K562 (cell line): ENCODE measurements at regions not wholly inside any gene's neighbourhood (a gene's known extent, or its start where the extent isn't known, plus 50 kb on each side); places are given as distances from the start of the nearest gene placed in this dataset.

Experiments used
- ATAC-seq: fragments of 200-7000 bp; cut with Tn5 transposase; 3 replicates; pipeline ENCODE4 v1.9.1; 2020; ENCODE audit warnings: moderate library complexity
- BruUV-seq: library from RNA; stranded (reverse); fragments of 400-500 nt; replicated peaks from 2 replicates; lab custom pipeline; 2021; lab: Mats Ljungman, UMichigan
- CTCF ChIA-PET: fragments of 300-600 bp; formaldehyde crosslinking; extraction: SDS; loops from one replicate; lab custom pipeline; 2021; ENCODE audit warnings: low intra/inter-chr PET ratio; lab: Yijun Ruan, JAX
- POLR2A ChIA-PET: fragments of 300-600, 350-650 bp; sonication (Branson Sonifier 250); formaldehyde crosslinking; extraction: SDS; loops from one replicate; lab custom pipeline; 2021; ENCODE audit warnings: antibody characterized with exemption, inconsistent platforms; lab: Yijun Ruan, JAX
- DNase-seq, 4 experiments: peaks; one replicate each; pipeline versions ENCODE4 v3.0.0 to v3.0.0-alpha.2; 2011 to 2018; ENCODE audit warnings: low spot score in 3 of 4, mixed read lengths in 3 of 4; ENCODE audit errors: extremely low read depth in 1 of 4
- FAIRE-seq: peaks from 2 replicates; lab custom pipeline; 2011; peaks lifted over from hg19 to GRCh38; lab: Jason Lieb, UNC
- H2AFZ ChIP-seq: 2 replicates; pipeline ENCODE4 v1.6.0; 2011; ENCODE audit warnings: low read depth, low read length, control low read depth, inconsistent platforms
- H3K27ac ChIP-seq: fragments of 200-600 bp; 3 replicates; pipeline ENCODE4 v1.8.0; 2011; ENCODE audit warnings: low read depth, mild to moderate bottlenecking, control low read depth, inconsistent platforms, low read length, moderate library complexity, mixed read lengths; ENCODE audit errors: extremely low read depth
- H3K27me3 ChIP-seq, 2 experiments: fragments of 300-600 bp in 1 of 2; 2 replicates in 1 of 2; 3 replicates in 1 of 2; pipeline versions ENCODE4 v1.6.0 to v1.8.0; 2011; ENCODE audit warnings: inconsistent platforms in 2 of 2, low read length in 2 of 2, mild to moderate bottlenecking in 1 of 2, mixed read lengths in 1 of 2, moderate library complexity in 1 of 2; ENCODE audit not compliant: control insufficient read depth in 2 of 2, insufficient read depth in 2 of 2
- H3K36me3 ChIP-seq: fragments of 300-600 bp; 3 replicates; pipeline ENCODE4 v1.8.0; 2011; ENCODE audit warnings: mild to moderate bottlenecking, low read length, inconsistent platforms; ENCODE audit not compliant: control insufficient read depth, insufficient read depth
- H3K4me1 ChIP-seq, 2 experiments: fragments of 200-600 bp in 1 of 2; replicated peaks in 1 of 2; 2 replicates in 1 of 2; 3 replicates in 1 of 2; pipeline versions ENCODE4 v1.5.1 to v1.8.0; 2011; ENCODE audit warnings: inconsistent platforms in 2 of 2, low read length in 2 of 2, mild to moderate bottlenecking in 1 of 2, mixed read lengths in 1 of 2, moderate library complexity in 1 of 2; ENCODE audit not compliant: control insufficient read depth in 2 of 2, insufficient read depth in 2 of 2
- H3K4me2 ChIP-seq: 2 replicates; pipeline ENCODE4 v1.6.1; 2011; ENCODE audit warnings: low read length, control low read depth, inconsistent platforms, mixed read lengths; ENCODE audit not compliant: insufficient read depth
- H3K4me3 ChIP-seq: fragments of 200-600 bp; sonication (generic), shearing (Covaris generic); 2 replicates; pipeline ENCODE4 v1.5.1; 2016; ENCODE audit warnings: control low read depth, inconsistent platforms
- H3K79me2 ChIP-seq: fragments of 200-600 bp; 3 replicates; pipeline ENCODE4 v1.8.0; 2011; ENCODE audit warnings: low read length, inconsistent platforms; ENCODE audit not compliant: control insufficient read depth, insufficient read depth
- H3K9ac ChIP-seq, 2 experiments: 2 replicates each; pipeline versions ENCODE4 v1.6.0 to v1.6.1; 2011; ENCODE audit warnings: low read depth in 2 of 2, low read length in 2 of 2, control low read depth in 1 of 2, inconsistent platforms in 1 of 2, mild to moderate bottlenecking in 1 of 2, mixed read lengths in 1 of 2; ENCODE audit not compliant: insufficient read depth in 1 of 2
- H3K9me1 ChIP-seq: one replicate; pipeline ENCODE4 v1.6.0; 2011; ENCODE audit warnings: inconsistent platforms, mild to moderate bottlenecking, low read length, moderate library complexity; ENCODE audit not compliant: control insufficient read depth, insufficient read depth
- H3K9me3 ChIP-seq: replicated peaks from 2 replicates; pipeline ENCODE4 v1.5.1; 2011; ENCODE audit warnings: low read depth, low read length, inconsistent platforms; ENCODE audit not compliant: control insufficient read depth, insufficient read depth
- H4K20me1 ChIP-seq: replicated peaks from 2 replicates; pipeline ENCODE4 v1.6.1; 2011; ENCODE audit warnings: low read length, inconsistent platforms, mixed read lengths; ENCODE audit not compliant: control insufficient read depth, insufficient read depth
- ATF7 ChIP-seq: fragments of 450-650 bp; IDR thresholded peaks from 2 replicates; pipeline ENCODE4 v1.7.1; 2014; ENCODE audit warnings: mild to moderate bottlenecking, moderate library complexity
- C11orf30 ChIP-seq: fragments of 450-650 bp; IDR thresholded peaks from 2 replicates; pipeline ENCODE4 v1.6.1; 2016; ENCODE audit warnings: low read depth, mild to moderate bottlenecking
- CBFA2T3 ChIP-seq: fragments of 450-650 bp; IDR thresholded peaks from 2 replicates; pipeline ENCODE4 v1.6.1; 2017
- HNRNPLL ChIP-seq: fragments of 200-400 bp; formaldehyde crosslinking; IDR thresholded peaks from 2 replicates; pipeline ENCODE4 v1.6.1; 2017; ENCODE audit warnings: low read length, low read depth, mild to moderate bottlenecking; ENCODE audit not compliant: poor library complexity, severe bottlenecking
- HOXB6 ChIP-seq: fragments of 250-450 bp; sonication (Bioruptor Pico); IDR thresholded peaks from 2 replicates; pipeline ENCODE4 v1.5.1; 2022; ENCODE audit warnings: mild to moderate bottlenecking, borderline replicate concordance
- MAFK ChIP-seq: IDR thresholded peaks from 2 replicates; pipeline ENCODE4 v1.6.1; 2011; ENCODE audit warnings: low read length, improper control_type of control experiment
- MCM3 ChIP-seq: fragments of 450-650 bp; IDR thresholded peaks from 2 replicates; pipeline ENCODE4 v1.6.1; 2016
- NCOR1 ChIP-seq: fragments of 450-650 bp; IDR thresholded peaks from 2 replicates; pipeline ENCODE4 v1.6.1; 2016; ENCODE audit warnings: mild to moderate bottlenecking, moderate library complexity
- NEUROD1 ChIP-seq: fragments of 150-350 bp; IDR thresholded peaks from 2 replicates; pipeline ENCODE4 v1.6.1; 2014; ENCODE audit warnings: borderline replicate concordance, low read length, low read depth; ENCODE audit not compliant: partially characterized antibody
- RAD21 ChIP-seq, 2 experiments: fragments of 250-450 bp in 1 of 2; fragments of 450-650 bp in 1 of 2; sonication (Bioruptor Pico) in 1 of 2; formaldehyde crosslinking in 1 of 2; IDR thresholded peaks in 1 of 2; conservative IDR thresholded peaks in 1 of 2; 2 replicates each; pipeline versions ENCODE4 v1.4.0 to v1.8.0; 2020 to 2022; ENCODE audit warnings: mild to moderate bottlenecking in 2 of 2, moderate library complexity in 1 of 2
- RBFOX2 ChIP-seq: fragments of 200-400 bp; formaldehyde crosslinking; IDR thresholded peaks from 2 replicates; pipeline ENCODE4 v1.6.1; 2017; ENCODE audit warnings: low read depth, mild to moderate bottlenecking, low read length, moderate library complexity
- RBM14 ChIP-seq: fragments of 200-400 bp; formaldehyde crosslinking; IDR thresholded peaks from 2 replicates; pipeline ENCODE4 v1.6.1; 2018; ENCODE audit warnings: low read depth, mild to moderate bottlenecking, low read length, moderate library complexity, borderline replicate concordance; ENCODE audit not compliant: insufficient read depth
- SMARCE1 ChIP-seq: fragments of 450-650 bp; IDR thresholded peaks from 2 replicates; pipeline ENCODE4 v1.7.1; 2016; ENCODE audit warnings: mild to moderate bottlenecking
- SRSF1 ChIP-seq: fragments of 200-400 bp; formaldehyde crosslinking; IDR thresholded peaks from 2 replicates; pipeline ENCODE4 v1.6.1; 2017; ENCODE audit warnings: mild to moderate bottlenecking, low read depth, low read length, moderate library complexity
- SRSF3 ChIP-seq: fragments of 200-400 bp; formaldehyde crosslinking; IDR thresholded peaks from 2 replicates; pipeline ENCODE4 v1.6.1; 2016; ENCODE audit warnings: mild to moderate bottlenecking, low read length, moderate library complexity; ENCODE audit not compliant: insufficient read depth
- SUPT5H ChIP-seq: fragments of 450-650 bp; IDR thresholded peaks from 2 replicates; pipeline ENCODE4 v1.6.1; 2016
- ZBTB8A ChIP-seq: fragments of 450-650 bp; IDR thresholded peaks from 2 replicates; pipeline ENCODE4 v1.6.1; 2018; ENCODE audit warnings: mild to moderate bottlenecking, moderate library complexity; ENCODE audit not compliant: partially characterized antibody
- ZNF316 ChIP-seq: fragments of 450-650 bp; IDR thresholded peaks from 2 replicates; pipeline ENCODE4 v1.6.1; 2016
- ZNF431 ChIP-seq: sonication (generic); formaldehyde crosslinking; IDR thresholded peaks from 2 replicates; pipeline ENCODE4 v1.8.0; 2022; ENCODE audit warnings: mild to moderate bottlenecking, missing genetic modification reagents
- ZSCAN32 ChIP-seq: fragments of 450-650 bp; formaldehyde crosslinking; IDR thresholded peaks from 2 replicates; pipeline ENCODE4 v1.4.0; 2020; ENCODE audit warnings: mild to moderate bottlenecking, moderate library complexity
- WGBS: fragments of 100-300 bp; shearing (Covaris generic); methylation state at CpG from one replicate; pipeline ENCODE4 v1.1.6; 2016; ENCODE audit warnings: low coverage, mixed read lengths; ENCODE audit not compliant: insufficient coverage; ENCODE audit errors: missing lambda C conversion rate; 5-methylcytosine and 5-hydroxymethylcytosine counted together
- in situ Hi-C: fragments of 300-500 bp; cut with MboI; formaldehyde crosslinking; loops from 4 replicates; pipeline ENCODE4 v1.15.0; 2018; ENCODE audit warnings: inconsistent platforms, mixed read lengths
- intact Hi-C: fragments of 100-400 bp; cut with micrococcal nuclease; formaldehyde crosslinking; loops from 2 replicates; pipeline ENCODE4 v1.14.2; 2022
- TF ChIP-seq, protein P1 (sequence below): fragments of 250-450 bp; sonication (Bioruptor Pico); IDR thresholded peaks from 2 replicates; pipeline ENCODE4 v1.5.0; 2021
- TF ChIP-seq, protein P2 (sequence below): sonication (generic); formaldehyde crosslinking; IDR thresholded peaks from 2 replicates; pipeline ENCODE4 v1.8.1; 2022; ENCODE audit warnings: missing genetic modification reagents

DNA sequence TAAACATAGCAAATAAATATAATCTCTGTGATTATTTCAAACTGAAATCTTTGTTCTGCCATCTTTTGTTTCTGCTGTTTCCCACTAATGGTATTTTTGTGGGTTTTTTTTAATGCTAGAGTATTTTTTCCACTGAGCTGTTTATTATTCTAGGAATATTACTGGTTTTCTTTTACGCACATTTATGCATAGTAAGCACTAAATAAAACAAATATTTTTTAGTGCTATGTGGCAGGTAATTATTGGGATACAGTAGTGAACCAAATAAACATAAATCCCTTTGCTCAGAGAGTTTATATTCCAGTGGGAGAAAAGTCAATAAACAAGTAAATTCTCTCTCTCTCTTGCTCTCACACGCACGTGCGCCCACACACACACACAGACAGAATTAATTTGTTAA lies 397.4 kb downstream of the PRDM5 start:
- H4K20me1 ChIP-seq, result no peaks in the 10 kb centered on the region
- intact Hi-C loops, result no loop called here
- no peak overlapping the region for H3K27ac ChIP-seq
- H3K9me1 ChIP-seq, result no peaks in the 10 kb centered on the region
- CTCF ChIA-PET, result no interaction called here
- TF ChIP-seq CBFA2T3, result no peak
- TF ChIP-seq MCM3, result no peak
- no peak for TF ChIP-seq ZNF431
- TF ChIP-seq NEUROD1, result no peak
- no peak for TF ChIP-seq RBM14
- TF ChIP-seq MAFK, result 0 out of 2 replicates have a peak, but pooled peaks have one; percentile 19
- no peak for TF ChIP-seq ZSCAN32 (CRISPR knock-in tag)
- TF ChIP-seq ATF7, result no peak
- TF ChIP-seq SMARCE1, result no peak
- 0 out of 2 replicates have a peak, but pooled peaks have one; percentile 6 for TF ChIP-seq C11orf30
- TF ChIP-seq, protein P1, sequence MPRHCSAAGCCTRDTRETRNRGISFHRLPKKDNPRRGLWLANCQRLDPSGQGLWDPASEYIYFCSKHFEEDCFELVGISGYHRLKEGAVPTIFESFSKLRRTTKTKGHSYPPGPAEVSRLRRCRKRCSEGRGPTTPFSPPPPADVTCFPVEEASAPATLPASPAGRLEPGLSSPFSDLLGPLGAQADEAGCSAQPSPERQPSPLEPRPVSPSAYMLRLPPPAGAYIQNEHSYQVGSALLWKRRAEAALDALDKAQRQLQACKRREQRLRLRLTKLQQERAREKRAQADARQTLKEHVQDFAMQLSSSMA, result no peak
- peak; percentile 45; the same call in 1 of the 2 replicates for TF ChIP-seq ZNF316
- no peak for TF ChIP-seq SRSF3
- no peak for TF ChIP-seq SUPT5H
- TF ChIP-seq RAD21 (CRISPR knock-in tag; conservative IDR thresholded peaks at IDR 0.05 in 1 of 2, IDR thresholded peaks at IDR 0.05 in 1 of 2), result no peak
- TF ChIP-seq SRSF1, result no peak
- no peak for TF ChIP-seq HNRNPLL
- no peak for TF ChIP-seq HOXB6 (CRISPR knock-in tag)
- TF ChIP-seq, protein P2, sequence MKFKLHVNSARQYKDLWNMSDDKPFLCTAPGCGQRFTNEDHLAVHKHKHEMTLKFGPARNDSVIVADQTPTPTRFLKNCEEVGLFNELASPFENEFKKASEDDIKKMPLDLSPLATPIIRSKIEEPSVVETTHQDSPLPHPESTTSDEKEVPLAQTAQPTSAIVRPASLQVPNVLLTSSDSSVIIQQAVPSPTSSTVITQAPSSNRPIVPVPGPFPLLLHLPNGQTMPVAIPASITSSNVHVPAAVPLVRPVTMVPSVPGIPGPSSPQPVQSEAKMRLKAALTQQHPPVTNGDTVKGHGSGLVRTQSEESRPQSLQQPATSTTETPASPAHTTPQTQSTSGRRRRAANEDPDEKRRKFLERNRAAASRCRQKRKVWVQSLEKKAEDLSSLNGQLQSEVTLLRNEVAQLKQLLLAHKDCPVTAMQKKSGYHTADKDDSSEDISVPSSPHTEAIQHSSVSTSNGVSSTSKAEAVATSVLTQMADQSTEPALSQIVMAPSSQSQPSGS, result no peak
- TF ChIP-seq ZBTB8A, result no peak
- TF ChIP-seq RBFOX2, result no peak
- no peak for TF ChIP-seq NCOR1
- POLR2A ChIA-PET, result no interaction called here
- 0% methylated on average over 4 of the region's 4 CpGs for WGBS
- no peak overlapping the region for H2AFZ ChIP-seq
- H3K4me3 ChIP-seq, result no peak overlapping the region
- H3K4me1 ChIP-seq, result no peaks in the 10 kb centered on the region
- DNase-seq (no peak), FAIRE-seq (no peak), ATAC-seq (no peak)
- in situ Hi-C loops, result no loop called here
- H3K79me2 ChIP-seq, result no peaks in the 10 kb centered on the region
- H3K27me3 ChIP-seq, result no peaks in the 10 kb centered on the region
- H3K4me2 ChIP-seq, result no peak overlapping the region
- no TSS peak for BruUV-seq
- no peak overlapping the region for H3K9ac ChIP-seq
- H3K9me3 ChIP-seq, result no peaks in the 10 kb centered on the region; the same call in 1 of the 2 replicates
- H3K36me3 ChIP-seq, result no peaks in the 10 kb centered on the region
